PC-3 (cell line): ENCODE measurements at regions not wholly inside any gene's neighbourhood (a gene's known extent, or its start where the extent isn't known, plus 50 kb on each side); places are given as distances from the start of the nearest gene placed in this dataset.
"Not testable (repeated sequence)": the region's sequence is repeated elsewhere in the genome, so short reads cannot be mapped to it uniquely, and the experiment has no call there.

Experiments used
- EZH2 ChIP-seq: fragments of 300-600 bp; sonication (generic); IDR thresholded peaks from one replicate; pipeline ENCODE4 v1.6.1; 2017; ENCODE audit warnings: antibody characterized with exemption, mild to moderate bottlenecking, low read length; ENCODE audit not compliant: unreplicated experiment
- TF ChIP-seq, protein P1 (sequence below): fragments of 300-600 bp; sonication (generic); conservative IDR thresholded peaks from 2 replicates; pipeline ENCODE4 v1.5.1; 2017; ENCODE audit warnings: antibody characterized with exemption, low read depth, mild to moderate bottlenecking, low read length

DNA sequence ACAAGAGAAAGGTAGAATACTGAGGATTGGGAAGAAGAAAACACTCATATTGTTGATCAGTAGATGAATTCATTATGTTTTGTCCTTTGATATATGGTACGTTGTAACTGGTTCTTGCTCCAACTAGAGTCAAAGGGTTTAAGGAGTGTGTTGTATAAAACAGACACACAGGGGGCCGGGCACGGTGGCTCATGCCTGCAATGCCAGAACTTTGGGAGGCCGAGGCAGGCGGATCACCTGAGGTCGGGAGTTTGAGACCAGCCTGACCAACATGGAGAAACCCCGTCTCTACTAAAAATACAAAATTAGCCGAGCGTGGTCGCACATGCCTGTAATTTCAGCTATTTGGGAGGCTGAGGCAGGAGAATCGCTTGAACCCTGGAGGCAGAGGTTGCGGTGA lies 1624.0 kb upstream of the AGA start:
- TF ChIP-seq, protein P1, sequence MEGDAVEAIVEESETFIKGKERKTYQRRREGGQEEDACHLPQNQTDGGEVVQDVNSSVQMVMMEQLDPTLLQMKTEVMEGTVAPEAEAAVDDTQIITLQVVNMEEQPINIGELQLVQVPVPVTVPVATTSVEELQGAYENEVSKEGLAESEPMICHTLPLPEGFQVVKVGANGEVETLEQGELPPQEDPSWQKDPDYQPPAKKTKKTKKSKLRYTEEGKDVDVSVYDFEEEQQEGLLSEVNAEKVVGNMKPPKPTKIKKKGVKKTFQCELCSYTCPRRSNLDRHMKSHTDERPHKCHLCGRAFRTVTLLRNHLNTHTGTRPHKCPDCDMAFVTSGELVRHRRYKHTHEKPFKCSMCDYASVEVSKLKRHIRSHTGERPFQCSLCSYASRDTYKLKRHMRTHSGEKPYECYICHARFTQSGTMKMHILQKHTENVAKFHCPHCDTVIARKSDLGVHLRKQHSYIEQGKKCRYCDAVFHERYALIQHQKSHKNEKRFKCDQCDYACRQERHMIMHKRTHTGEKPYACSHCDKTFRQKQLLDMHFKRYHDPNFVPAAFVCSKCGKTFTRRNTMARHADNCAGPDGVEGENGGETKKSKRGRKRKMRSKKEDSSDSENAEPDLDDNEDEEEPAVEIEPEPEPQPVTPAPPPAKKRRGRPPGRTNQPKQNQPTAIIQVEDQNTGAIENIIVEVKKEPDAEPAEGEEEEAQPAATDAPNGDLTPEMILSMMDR, result not testable (repeated sequence)
- TF ChIP-seq EZH2, result not testable (repeated sequence)
